SK-N-SH (cell line): ENCODE measurements at regions not wholly inside any gene's neighbourhood (a gene's known extent, or its start where the extent isn't known, plus 50 kb on each side); places are given as distances from the start of the nearest gene placed in this dataset.

ENCODE experiments used
- CTCF ChIA-PET: fragments of 300-600, 350-600 bp; formaldehyde crosslinking; extraction: SDS; loops from one replicate; lab custom pipeline; 2021; lab: Yijun Ruan, JAX
- POLR2A ChIA-PET: fragments of 350-600 bp; sonication (Branson Sonifier 250); formaldehyde crosslinking; extraction: SDS; loops from one replicate; lab custom pipeline; 2020; ENCODE audit warnings: antibody characterized with exemption, inconsistent platforms; lab: Yijun Ruan, JAX
- DNase-seq: peaks from one replicate; pipeline ENCODE4 v3.0.0; 2012
- H2AFZ ChIP-seq: fragments of 200-600 bp; sonication (generic); 2 replicates; pipeline ENCODE4 v1.8.1; 2016; ENCODE audit warnings: antibody characterized with exemption, mild to moderate bottlenecking, low read depth
- H3F3A ChIP-seq: fragments of 200-600 bp; sonication (generic); replicated peaks from 2 replicates; pipeline ENCODE3; 2016; ENCODE audit warnings: antibody characterized with exemption, mild to moderate bottlenecking; ENCODE audit not compliant: insufficient read depth
- H3K27ac ChIP-seq, 2 experiments: fragments of 200-500 bp in 1 of 2; fragments of 200-600 bp in 1 of 2; sonication (Bioruptor generic) in 1 of 2; sonication (generic), shearing (Covaris generic) in 1 of 2; 2 replicates each; pipeline versions ENCODE4 v1.5.1 to v1.6.1; 2014 to 2016; ENCODE audit warnings: low read depth in 2 of 2, inconsistent platforms in 1 of 2, low read length in 1 of 2, mild to moderate bottlenecking in 1 of 2, mixed read lengths in 1 of 2
- H3K27me3 ChIP-seq: fragments of 200-600 bp; sonication (generic), shearing (Covaris generic); 2 replicates; pipeline ENCODE4 v1.6.1; 2016; ENCODE audit warnings: mixed run types; ENCODE audit not compliant: insufficient read depth
- H3K36me3 ChIP-seq, 2 experiments: fragments of 200-500 bp in 1 of 2; fragments of 200-600 bp in 1 of 2; sonication (Bioruptor generic) in 1 of 2; sonication (generic) in 1 of 2; replicated peaks in 1 of 2; 2 replicates each; pipeline versions ENCODE3 to v1.5.1; 2014 to 2016; ENCODE audit warnings: low read length in 1 of 2, mild to moderate bottlenecking in 1 of 2; ENCODE audit not compliant: insufficient read depth in 2 of 2, control insufficient read depth in 1 of 2
- H3K4me1 ChIP-seq, 2 experiments: fragments of 200-500 bp in 1 of 2; fragments of 200-600 bp in 1 of 2; sonication (Bioruptor generic) in 1 of 2; sonication (generic), shearing (Covaris generic) in 1 of 2; 2 replicates each; pipeline versions ENCODE4 v1.5.1 to v1.6.1; 2014 to 2016; ENCODE audit warnings: low read depth in 1 of 2, low read length in 1 of 2, mixed run types in 1 of 2; ENCODE audit not compliant: insufficient read depth in 2 of 2, control insufficient read depth in 1 of 2
- H3K4me2 ChIP-seq: fragments of 200-600 bp; sonication (generic), shearing (Covaris generic); 2 replicates; pipeline ENCODE4 v1.6.1; 2017; ENCODE audit warnings: mixed run types
- H3K4me3 ChIP-seq, 2 experiments: fragments of 200-500 bp in 1 of 2; fragments of 200-600 bp in 1 of 2; sonication (Bioruptor generic) in 1 of 2; sonication (generic), shearing (Covaris generic) in 1 of 2; 2 replicates each; pipeline versions ENCODE4 v1.5.1 to v1.8.1; 2014 to 2016; ENCODE audit warnings: low read depth in 2 of 2, inconsistent platforms in 1 of 2, low read length in 1 of 2, mild to moderate bottlenecking in 1 of 2, mixed read lengths in 1 of 2, moderate library complexity in 1 of 2
- H3K79me2 ChIP-seq: fragments of 200-600 bp; sonication (generic); 2 replicates; pipeline ENCODE4 v1.8.1; 2017; ENCODE audit warnings: mild to moderate bottlenecking; ENCODE audit not compliant: insufficient read depth
- H3K9ac ChIP-seq: fragments of 200-600 bp; sonication (generic); 2 replicates; pipeline ENCODE4 v1.6.1; 2017; ENCODE audit warnings: mixed run types
- H3K9me2 ChIP-seq: fragments of 200-600 bp; sonication (generic); 2 replicates; pipeline ENCODE4 v1.6.1; 2017; ENCODE audit warnings: mixed run types
- H3K9me3 ChIP-seq: fragments of 200-600 bp; sonication (generic); 2 replicates; pipeline ENCODE4 v1.6.1; 2017; ENCODE audit warnings: mixed run types, mild to moderate bottlenecking, moderate library complexity
- H4K20me1 ChIP-seq: fragments of 200-600 bp; sonication (generic); 2 replicates; pipeline ENCODE4 v1.6.1; 2017; ENCODE audit warnings: mild to moderate bottlenecking, mixed run types; ENCODE audit not compliant: insufficient read depth
- ELF1 ChIP-seq: IDR thresholded peaks from 2 replicates; pipeline ENCODE4 v1.4.0; 2012
- FOXJ3 ChIP-seq: sonication (generic); formaldehyde crosslinking; IDR thresholded peaks from 2 replicates; pipeline ENCODE4 v1.5.1; 2020; ENCODE audit warnings: mild to moderate bottlenecking, missing genetic modification reagents
- GATA2 ChIP-seq: sonication (generic); formaldehyde crosslinking; IDR thresholded peaks from 2 replicates; pipeline ENCODE4 v1.5.0; 2020; ENCODE audit warnings: mild to moderate bottlenecking, missing genetic modification reagents
- NFIC ChIP-seq: IDR thresholded peaks from 2 replicates; pipeline ENCODE4 v1.4.0; 2012; ENCODE audit warnings: borderline replicate concordance
- NRF1 ChIP-seq: IDR thresholded peaks from 2 replicates; pipeline ENCODE4 v1.6.1; 2012; ENCODE audit warnings: low read depth, mild to moderate bottlenecking, low read length
- POLR2AphosphoS5 ChIP-seq: IDR thresholded peaks from 2 replicates; pipeline ENCODE4 v1.6.1; 2012; ENCODE audit warnings: low read depth, low read length
- RCOR1 ChIP-seq: fragments of 150-350 bp; IDR thresholded peaks from 2 replicates; pipeline ENCODE4 v1.6.1; 2017; ENCODE audit warnings: antibody characterized with exemption, low read length
- SMC3 ChIP-seq: IDR thresholded peaks from 2 replicates; pipeline ENCODE4 v1.6.1; 2012; ENCODE audit warnings: low read depth, low read length, improper control_type of control experiment
- WGBS: methylation state at CpG from one replicate; pipeline ENCODE4 v1.1.6; 2017; ENCODE audit warnings: low lambda C conversion rate; 5-methylcytosine and 5-hydroxymethylcytosine counted together
- TF ChIP-seq, protein P1 (sequence below): IDR thresholded peaks from 2 replicates; pipeline ENCODE4 v1.4.0; 2012; ENCODE audit warnings: low read depth, borderline replicate concordance
- TF ChIP-seq, protein P2 (sequence below): IDR thresholded peaks from 2 replicates; pipeline ENCODE4 v1.4.0; 2012; ENCODE audit warnings: low read depth
- TF ChIP-seq, protein P3 (sequence below): IDR thresholded peaks from 2 replicates; pipeline ENCODE4 v1.4.0; 2012; ENCODE audit warnings: low read depth, borderline replicate concordance

DNA sequence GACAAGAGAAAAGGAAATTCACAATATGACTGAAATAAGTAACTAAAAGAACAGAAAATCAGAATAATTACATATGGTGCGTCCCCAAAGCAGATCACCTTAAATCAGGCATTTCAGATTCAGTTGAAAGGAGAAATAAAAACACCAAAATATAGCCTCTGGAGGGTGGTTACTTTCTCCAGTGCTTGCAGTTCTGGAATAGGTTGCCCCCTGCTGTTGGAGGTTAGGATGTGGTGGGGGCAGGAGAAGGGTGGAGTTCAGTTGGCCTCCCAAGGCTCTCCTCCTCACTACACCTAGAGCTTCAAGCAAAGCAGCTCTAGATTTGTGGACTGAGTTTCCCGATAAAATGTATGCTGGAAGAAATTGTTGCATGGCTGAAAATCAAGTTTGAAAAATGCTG, 338.2 kb upstream of the TLE4 start (continued):
- TF ChIP-seq, protein P1, sequence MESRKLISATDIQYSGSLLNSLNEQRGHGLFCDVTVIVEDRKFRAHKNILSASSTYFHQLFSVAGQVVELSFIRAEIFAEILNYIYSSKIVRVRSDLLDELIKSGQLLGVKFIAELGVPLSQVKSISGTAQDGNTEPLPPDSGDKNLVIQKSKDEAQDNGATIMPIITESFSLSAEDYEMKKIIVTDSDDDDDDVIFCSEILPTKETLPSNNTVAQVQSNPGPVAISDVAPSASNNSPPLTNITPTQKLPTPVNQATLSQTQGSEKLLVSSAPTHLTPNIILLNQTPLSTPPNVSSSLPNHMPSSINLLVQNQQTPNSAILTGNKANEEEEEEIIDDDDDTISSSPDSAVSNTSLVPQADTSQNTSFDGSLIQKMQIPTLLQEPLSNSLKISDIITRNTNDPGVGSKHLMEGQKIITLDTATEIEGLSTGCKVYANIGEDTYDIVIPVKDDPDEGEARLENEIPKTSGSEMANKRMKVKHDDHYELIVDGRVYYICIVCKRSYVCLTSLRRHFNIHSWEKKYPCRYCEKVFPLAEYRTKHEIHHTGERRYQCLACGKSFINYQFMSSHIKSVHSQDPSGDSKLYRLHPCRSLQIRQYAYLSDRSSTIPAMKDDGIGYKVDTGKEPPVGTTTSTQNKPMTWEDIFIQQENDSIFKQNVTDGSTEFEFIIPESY = no peak
- no peak for TF ChIP-seq GATA2 (CRISPR knock-in tag)

DNA sequence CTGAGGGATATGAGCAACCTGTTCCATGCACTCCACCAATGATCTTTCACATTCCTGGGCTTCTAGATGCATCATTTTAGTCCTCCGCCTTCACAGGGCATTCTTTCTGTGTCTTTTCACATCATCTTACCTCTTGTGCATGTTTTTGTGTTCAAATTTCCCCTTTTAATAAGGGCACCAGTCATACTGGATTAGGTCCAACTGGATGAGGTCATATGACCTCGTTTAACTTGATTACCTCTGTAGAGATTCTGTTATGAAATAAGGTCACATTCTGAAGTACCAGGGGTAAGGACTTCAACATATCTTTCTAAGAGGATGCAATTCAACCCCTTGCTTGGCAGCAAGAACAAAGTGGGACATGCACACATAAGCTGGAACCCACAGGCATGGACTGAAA, 335.3 kb upstream of the TLE4 start:
- Histone ChIP-seq H3K4me2 (no peak overlapping the region), H3K4me1 (no peaks in the 10 kb centered on the region), H3K9me2 (no peaks in the 10 kb centered on the region)
- ChIA-PET POLR2A (no interaction called here), CTCF (interaction anchor here (1.5 kb wide), 1 partner anchor 11 kb away, joined by 4 read pairs; no protein-coding TSS in a partner anchor)
- DNase-seq = no peak
- 45% methylated on average over 2 of the region's 2 CpGs for WGBS
- TF ChIP-seq, protein P2, sequence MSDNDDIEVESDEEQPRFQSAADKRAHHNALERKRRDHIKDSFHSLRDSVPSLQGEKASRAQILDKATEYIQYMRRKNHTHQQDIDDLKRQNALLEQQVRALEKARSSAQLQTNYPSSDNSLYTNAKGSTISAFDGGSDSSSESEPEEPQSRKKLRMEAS = no peak
- 0 out of 2 replicates have a peak, but pooled peaks have one; percentile 15 for TF ChIP-seq NFIC
- TF ChIP-seq, all 33 proteins: peak for 1
- Histone ChIP-seq H3F3A (no peaks in the 10 kb centered on the region), H3K79me2 (no peaks in the 10 kb centered on the region), H3K27ac (no peak overlapping the region), H2AFZ (no peak overlapping the region), H3K9ac (no peak overlapping the region), H3K36me3 (no peaks in the 10 kb centered on the region), H3K9me3 (peaks cover 13% of the 10 kb centered on the region), H3K27me3 (no peaks in the 10 kb centered on the region), H3K4me3 (no peak overlapping the region), H4K20me1 (no peaks in the 10 kb centered on the region)

DNA sequence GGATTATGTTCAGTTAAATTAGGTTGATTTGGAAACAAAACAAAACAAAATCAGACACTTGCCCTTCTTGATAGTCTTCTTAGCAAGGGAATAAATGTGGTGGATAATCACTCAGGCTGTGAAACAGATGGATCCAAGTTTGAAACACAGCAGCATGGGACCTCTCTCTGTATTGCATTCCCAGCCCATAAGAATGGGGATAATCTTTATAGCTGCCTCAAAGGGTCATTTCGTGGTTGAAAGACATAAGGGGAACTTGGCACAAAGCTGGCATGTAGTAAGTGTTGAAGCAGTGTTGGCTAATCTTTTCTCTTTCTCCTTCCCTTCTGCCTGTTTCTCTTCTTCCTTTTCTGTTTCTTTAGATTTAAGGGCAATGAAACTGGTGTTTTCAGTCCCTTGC, 333.9 kb upstream of the TLE4 start:
- no peaks in the 10 kb centered on the region for H3K27me3 ChIP-seq
- no peaks in the 10 kb centered on the region for H3K9me2 ChIP-seq
- WGBS = 50% methylated on average over 1 of the region's 1 CpG
- no peak overlapping the region for H3K9ac ChIP-seq
- H2AFZ ChIP-seq = no peak overlapping the region
- H3K4me1 ChIP-seq = no peaks in the 10 kb centered on the region
- peaks cover under 1% of the 10 kb centered on the region; the same call in 1 of the 2 replicates for H3K9me3 ChIP-seq
- H3K4me3 ChIP-seq = no peak overlapping the region
- no peaks in the 10 kb centered on the region for H3F3A ChIP-seq
- POLR2A ChIA-PET = no interaction called here
- H3K79me2 ChIP-seq = no peaks in the 10 kb centered on the region
- no peak for DNase-seq
- H3K4me2 ChIP-seq = no peak overlapping the region
- CTCF ChIA-PET = no interaction called here
- no peaks in the 10 kb centered on the region for H3K36me3 ChIP-seq
- no peak overlapping the region for H3K27ac ChIP-seq
- no peak for TF ChIP-seq FOXJ3 (CRISPR knock-in tag)
- no peak for TF ChIP-seq ELF1
- TF ChIP-seq GATA2 (CRISPR knock-in tag) = no peak
- TF ChIP-seq SMC3 = no peak
- TF ChIP-seq POLR2AphosphoS5 = no peak
- TF ChIP-seq, protein P3, sequence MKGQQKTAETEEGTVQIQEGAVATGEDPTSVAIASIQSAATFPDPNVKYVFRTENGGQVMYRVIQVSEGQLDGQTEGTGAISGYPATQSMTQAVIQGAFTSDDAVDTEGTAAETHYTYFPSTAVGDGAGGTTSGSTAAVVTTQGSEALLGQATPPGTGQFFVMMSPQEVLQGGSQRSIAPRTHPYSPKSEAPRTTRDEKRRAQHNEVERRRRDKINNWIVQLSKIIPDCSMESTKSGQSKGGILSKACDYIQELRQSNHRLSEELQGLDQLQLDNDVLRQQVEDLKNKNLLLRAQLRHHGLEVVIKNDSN = no peak
- no peak for TF ChIP-seq NRF1
- TF ChIP-seq NFIC = no peak
- TF ChIP-seq RCOR1 = no peak
- H4K20me1 ChIP-seq = no peaks in the 10 kb centered on the region
